GM18505 (cell line): ENCODE measurements at regions not wholly inside any gene's neighbourhood (a gene's known extent, or its start where the extent isn't known, plus 50 kb on each side); places are given as distances from the start of the nearest gene placed in this dataset.

Experiments used
- ATAC-seq: cut with Tn5 transposase; IDR thresholded peaks from one replicate; pipeline ENCODE4 v1.9.1; 2021; ENCODE audit not compliant: unreplicated experiment
- POLR2A ChIP-seq: IDR thresholded peaks from 4 replicates; pipeline ENCODE4 v1.6.1; 2011; ENCODE audit warnings: borderline replicate concordance; ENCODE audit not compliant: insufficient read depth, insufficient read length; ENCODE audit errors: extremely low read depth

DNA sequence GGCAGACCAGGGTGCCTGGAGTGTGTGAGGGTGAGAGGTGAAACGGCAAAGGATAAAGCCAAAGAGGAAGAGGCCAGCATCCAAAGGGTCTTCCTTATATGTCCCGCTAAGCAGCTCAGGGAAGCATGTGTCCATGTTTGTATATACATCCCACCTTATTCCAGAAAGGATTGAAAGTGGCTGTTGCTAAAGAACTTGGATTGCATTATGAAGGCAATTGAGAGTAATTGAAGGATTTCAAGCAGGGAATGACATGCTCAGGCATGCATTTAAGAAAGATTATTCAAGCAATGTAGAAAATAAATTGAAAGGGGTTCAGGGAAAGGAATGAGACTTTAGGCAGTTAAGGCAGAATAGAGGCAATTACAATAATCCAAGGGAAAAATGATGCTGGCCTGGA is 237.6 kb upstream of the SOX9 start:
- ATAC-seq: no peak
- TF ChIP-seq POLR2A: no peak

DNA sequence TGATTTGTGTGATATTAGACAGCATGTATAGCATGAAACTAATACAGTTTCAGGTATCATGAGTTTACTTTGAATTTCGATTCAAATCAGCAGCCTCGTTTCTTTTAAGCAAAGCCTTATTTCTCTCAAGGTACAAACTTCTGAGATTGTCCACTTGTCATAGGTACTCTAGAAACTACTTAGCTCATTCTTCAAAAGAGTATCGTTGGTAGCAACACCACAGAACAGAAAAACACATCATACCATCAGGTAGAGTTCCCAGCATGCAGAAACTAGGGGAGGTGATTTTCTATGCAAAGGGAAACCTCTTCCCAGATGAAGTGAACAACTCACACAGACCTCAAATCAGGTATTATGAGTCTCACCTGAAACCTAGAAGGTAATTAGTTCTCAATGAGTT is 237.0 kb upstream of the SOX9 start:
- TF ChIP-seq POLR2A: no peak
- ATAC-seq: no peak

DNA sequence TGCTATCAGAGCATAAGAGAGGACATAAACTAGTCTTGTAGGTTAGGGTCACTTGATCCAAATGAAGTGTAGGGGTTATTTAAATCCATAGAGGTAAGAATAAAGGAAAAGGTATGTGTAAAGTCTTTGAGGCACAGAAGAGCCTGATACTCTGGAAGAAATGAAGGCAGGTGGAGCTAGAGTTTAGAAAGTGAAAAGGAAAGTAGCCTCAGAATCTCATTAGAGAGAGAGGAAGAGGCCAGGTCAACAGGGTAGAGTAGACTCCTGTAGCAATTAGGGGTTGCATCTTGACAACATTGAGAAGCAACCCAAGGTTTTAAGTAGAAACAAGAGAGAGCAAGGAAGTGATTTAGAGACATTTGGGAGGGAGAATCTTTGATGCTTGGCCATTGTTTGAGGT is 235.2 kb upstream of the SOX9 start:
- TF ChIP-seq POLR2A: no peak
- ATAC-seq: no peak

DNA sequence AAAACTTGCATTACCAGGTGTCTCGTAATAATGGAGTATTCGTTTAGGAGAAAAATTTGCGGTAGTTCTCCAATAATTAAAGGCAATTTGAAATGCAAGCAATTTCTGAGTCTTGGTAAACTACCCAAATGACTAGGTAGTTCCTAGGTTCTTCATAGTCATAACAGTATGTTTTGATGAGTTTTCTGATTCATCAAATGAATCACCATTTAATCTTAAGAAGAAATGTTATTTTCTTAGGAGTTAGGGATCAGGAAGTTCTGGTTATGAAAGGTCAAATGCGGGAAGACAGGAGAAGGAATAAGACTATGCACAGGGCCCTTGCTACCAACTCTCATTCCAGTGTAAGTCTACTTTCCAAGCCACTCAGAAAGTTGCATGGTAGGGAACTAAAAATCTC is 221.5 kb upstream of the SOX9 start:
- ATAC-seq: no peak
- no peak for TF ChIP-seq POLR2A

DNA sequence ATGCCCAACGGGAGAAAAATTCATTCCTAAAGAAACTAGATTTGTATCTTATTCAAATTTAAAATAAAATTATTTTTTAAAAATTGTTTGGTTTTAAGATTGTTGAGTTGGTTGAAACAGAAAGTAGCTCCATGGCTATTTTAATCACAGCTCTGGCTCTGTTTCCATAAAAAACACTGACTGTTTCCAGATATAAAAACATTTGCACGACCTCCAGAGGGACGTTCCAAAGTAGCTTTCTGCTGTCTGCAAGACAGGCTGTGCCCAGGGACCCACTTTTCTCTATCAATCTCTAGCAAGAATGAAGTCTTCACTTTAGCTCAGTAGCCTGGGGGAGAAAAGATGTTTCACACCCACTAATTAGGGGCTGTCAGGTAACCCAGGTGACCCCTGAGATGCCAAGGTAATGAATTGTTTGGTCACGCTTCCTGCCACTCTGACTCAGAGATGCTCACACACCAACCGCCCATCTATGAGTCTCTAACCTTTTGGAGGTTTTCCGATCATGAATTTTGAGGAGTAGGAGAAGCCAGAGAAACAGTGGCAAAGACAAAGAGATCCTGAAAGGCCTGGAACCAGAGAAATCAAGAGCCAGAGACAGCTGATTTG is 220.1 kb upstream of the SOX9 start:
- ATAC-seq: no peak
- TF ChIP-seq POLR2A: no peak

DNA sequence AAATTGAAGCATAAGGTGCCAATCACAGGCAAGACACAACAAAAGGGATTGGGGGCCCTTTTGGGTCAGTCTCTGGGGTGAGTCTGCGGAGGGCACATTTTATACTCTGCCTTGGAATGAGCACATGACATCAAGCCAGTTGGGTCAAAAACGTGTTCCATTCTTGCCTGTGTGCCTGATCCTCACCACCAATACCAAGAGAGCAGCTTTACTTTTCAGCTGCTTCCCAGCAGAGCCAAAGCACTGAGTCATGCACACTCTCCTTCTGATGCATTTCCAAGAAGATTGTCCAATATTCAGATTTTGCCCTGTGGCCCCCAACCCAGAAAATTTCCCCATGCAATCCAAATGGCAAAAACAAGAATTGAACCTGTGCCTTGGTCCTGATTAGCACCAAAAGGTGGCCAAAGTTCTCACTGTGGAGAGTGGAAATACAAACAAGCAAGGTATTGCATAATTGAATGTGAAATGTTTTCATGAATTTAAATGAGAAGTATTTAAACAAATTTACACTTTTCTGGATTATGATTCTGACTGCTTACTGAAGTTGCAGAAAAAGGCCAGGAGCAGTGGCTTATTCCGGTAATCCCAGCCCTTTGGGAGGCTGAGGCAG is 217.8 kb upstream of the SOX9 start:
- TF ChIP-seq POLR2A: no peak
- no peak for ATAC-seq

DNA sequence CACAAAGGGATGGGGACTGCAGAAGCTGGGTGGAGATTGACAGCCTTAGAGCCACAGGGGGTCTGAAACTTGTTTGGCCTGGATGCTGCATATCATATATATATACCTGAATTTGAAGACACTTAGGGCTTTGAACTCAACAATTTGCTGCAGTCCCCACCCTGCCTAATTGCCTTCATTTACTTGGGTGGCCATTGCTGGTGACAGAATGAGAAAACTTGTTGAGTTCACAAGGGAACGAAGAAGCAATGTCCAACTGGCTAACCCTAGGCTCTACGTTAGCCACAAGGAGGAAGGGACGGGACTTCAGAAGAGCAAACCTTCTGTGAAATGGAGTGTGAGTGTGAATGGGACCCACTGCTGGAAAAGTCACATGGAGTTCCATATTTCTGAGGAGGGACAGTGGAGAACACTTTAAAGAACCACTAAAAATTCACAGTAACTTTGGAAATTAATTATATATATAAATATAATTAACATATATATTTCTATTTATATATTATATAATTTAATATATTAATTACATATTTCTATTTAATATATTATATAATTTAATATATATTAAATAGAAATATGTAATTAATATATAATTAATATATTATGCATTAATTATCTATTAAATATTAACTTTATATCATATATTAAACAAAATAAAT is 215.3 kb upstream of the SOX9 start:
- ATAC-seq: no peak
- TF ChIP-seq POLR2A: no peak

DNA sequence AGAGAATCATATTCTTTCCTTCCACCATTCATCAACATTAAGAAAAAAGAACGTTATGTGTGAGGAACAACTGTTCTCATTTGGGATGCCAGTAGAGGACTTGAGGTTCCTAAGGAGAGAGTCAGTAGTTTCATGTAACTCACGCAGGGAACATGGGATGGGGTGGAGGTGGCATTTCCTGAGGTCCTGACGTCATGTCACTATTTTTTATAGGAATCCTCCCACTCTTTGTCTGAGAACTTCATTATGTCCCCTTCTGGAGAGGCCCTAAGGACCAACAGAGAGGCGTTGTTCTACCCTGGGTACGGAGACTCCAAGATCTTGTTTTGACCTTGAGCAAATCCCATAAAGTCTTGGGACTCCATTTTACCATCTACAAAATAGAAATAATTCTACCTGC is 211.7 kb upstream of the SOX9 start:
- no peak for ATAC-seq
- no peak for TF ChIP-seq POLR2A

DNA sequence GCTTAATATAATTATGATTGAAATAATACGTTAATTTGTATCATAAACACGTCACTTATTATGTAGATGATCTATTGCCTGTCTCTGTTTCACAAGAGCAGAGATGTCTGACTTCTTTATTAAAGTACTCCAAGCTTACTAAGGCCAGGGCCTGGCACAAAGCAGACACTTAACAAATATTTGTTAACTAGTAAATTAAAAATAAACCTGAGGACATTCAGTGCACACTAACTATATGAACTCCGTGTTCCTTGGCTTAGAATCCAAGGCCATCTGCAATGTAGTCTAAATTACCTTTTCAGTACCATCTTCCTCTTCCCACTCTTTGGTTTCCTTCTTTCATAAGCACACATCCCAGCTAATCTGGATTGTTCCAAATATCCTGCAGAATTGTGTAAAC is 210.8 kb upstream of the SOX9 start:
- TF ChIP-seq POLR2A: no peak
- ATAC-seq: no peak

DNA sequence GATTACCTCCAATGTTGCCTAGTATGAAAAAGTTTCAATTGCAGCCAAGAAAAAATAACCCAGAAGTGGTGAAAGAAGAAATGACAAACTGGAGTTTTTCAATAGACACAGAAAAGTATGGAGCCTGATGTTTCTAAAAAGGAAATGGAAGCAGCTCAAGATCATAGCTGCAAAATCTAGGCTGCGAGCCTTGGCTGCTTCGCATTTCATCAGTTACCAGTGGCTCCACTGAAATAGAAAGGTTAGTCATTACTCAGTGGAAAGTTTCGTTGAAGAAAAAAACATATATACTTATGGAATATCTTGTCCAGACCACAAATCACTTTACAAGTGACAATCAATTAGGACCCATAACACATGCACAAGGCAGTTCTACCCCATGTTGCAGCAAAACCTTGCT is 206.8 kb upstream of the SOX9 start:
- TF ChIP-seq POLR2A: no peak
- no peak for ATAC-seq

DNA sequence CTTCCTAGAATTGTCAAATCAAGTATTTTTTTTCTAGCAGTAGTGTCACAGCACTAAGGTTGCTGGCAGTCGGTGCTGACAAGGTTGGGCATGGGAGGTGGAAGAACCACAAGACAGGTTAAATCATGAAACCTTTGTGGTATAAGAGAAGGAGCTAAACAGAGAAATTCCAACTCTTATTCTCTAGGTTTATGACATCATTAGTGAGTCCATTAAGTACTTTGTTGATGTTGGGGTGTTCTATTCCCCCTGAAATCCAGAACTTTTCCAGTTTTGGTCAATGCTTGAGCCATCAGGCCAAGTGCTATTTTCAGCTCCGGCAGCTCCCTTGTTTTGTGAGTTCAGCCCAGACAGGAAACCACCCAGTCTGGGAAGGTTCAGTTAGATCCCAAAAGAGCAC is 206.0 kb upstream of the SOX9 start:
- ATAC-seq: no peak
- TF ChIP-seq POLR2A: no peak

DNA sequence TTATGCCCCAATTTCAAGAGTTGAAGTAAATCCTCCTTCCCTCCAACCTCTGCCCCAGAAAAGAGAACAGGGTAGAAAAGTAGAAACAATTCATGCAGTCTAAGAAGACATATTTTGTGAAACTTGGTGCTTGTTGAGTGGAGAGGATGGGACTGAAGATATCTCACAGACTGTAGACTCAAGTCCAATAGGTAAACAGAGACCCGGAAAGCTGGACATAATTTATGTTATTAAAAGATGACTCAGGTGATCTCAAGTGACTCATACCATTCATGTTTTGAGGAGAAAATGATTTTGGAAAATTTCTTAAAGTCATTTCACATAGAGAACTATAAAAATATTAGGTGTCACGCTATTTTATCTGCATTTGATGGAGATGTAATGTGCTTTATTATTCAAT is 203.1 kb upstream of the SOX9 start:
- ATAC-seq: no peak
- no peak for TF ChIP-seq POLR2A

DNA sequence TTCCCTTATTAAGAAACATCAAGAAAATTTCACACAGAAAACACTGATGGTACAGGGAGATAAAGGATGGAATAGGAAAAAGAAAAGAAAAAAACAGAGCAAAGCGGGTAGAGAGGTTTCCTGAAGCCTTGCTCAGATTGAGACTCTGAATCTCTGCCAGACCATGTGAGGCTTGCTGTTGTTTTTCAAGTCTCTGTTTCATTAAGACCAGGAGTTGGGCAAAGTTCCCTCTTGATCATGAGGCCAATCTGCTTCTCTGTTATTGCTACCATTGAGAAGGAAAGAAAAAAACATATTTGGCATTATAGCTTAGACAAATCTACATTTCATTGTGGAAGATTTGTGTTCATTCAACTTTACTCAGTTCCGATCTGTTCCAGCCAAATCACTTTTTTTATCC is 201.6 kb upstream of the SOX9 start:
- TF ChIP-seq POLR2A: no peak
- no peak for ATAC-seq

DNA sequence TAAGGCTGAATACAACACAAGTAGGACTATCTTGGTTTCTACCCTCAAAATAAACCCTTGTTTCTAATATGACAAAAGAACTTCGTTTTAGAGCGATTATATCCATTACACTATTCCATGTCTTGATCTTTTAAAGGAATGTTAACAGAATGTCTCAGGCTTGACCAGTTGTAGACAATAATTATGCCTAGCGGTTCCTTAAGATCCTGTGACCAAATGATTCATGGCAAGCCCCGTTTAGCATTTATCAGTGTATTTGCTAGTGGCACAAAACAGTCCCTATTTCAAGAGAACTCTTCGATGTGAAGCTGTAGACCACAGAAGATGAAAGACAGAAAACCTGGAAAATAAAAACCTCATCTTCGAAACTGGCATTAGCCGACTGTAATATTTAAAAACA is 200.9 kb upstream of the SOX9 start:
- no peak for ATAC-seq
- no peak for TF ChIP-seq POLR2A
